Endodermal cell (in vitro differentiated cells): ENCODE measurements at regions not wholly inside any gene's neighbourhood (a gene's known extent, or its start where the extent isn't known, plus 50 kb on each side); places are given as distances from the start of the nearest gene placed in this dataset.

Experiments used
- DNase-seq: peaks from one replicate; pipeline ENCODE4 v3.0.0-alpha.2; 2017
- H3K27ac ChIP-seq: 2 replicates; pipeline ENCODE4 v1.5.1; 2013; ENCODE audit warnings: mild to moderate bottlenecking, low read depth, low read length, moderate library complexity
- H3K27me3 ChIP-seq: 2 replicates; pipeline ENCODE4 v1.6.1; 2013; ENCODE audit warnings: mild to moderate bottlenecking, low read length, moderate library complexity; ENCODE audit not compliant: insufficient read depth, control insufficient read depth, poor library complexity, severe bottlenecking
- H3K36me3 ChIP-seq: 2 replicates; pipeline ENCODE4 v1.7.0; 2013; ENCODE audit warnings: mild to moderate bottlenecking, low read length, moderate library complexity; ENCODE audit not compliant: control insufficient read depth, insufficient read depth
- H3K4me1 ChIP-seq: one replicate; pipeline ENCODE4 v1.7.0; 2013; ENCODE audit warnings: low read length; ENCODE audit not compliant: control insufficient read depth, insufficient read depth
- H3K4me3 ChIP-seq: 2 replicates; pipeline ENCODE4 v1.5.1; 2013; ENCODE audit warnings: mild to moderate bottlenecking, low read length, moderate library complexity
- H3K9ac ChIP-seq: 2 replicates; pipeline ENCODE4 v1.6.1; 2013; ENCODE audit warnings: mild to moderate bottlenecking, low read length, moderate library complexity; ENCODE audit not compliant: poor library complexity, severe bottlenecking; ENCODE audit errors: extremely low read depth
- H3K9me3 ChIP-seq: 2 replicates; pipeline ENCODE4 v1.6.1; 2013; ENCODE audit warnings: mild to moderate bottlenecking, low read length, moderate library complexity; ENCODE audit not compliant: control insufficient read depth
- H3K27ac Mint-ChIP-seq: 2 replicates; pipeline ENCODE4 v1.8.0; 2020; ENCODE audit warnings: mixed read lengths
- H3K27me3 Mint-ChIP-seq: 2 replicates; pipeline ENCODE4 v1.8.0; 2021; ENCODE audit warnings: mild to moderate bottlenecking, mixed read lengths; ENCODE audit not compliant: insufficient read depth
- H3K36me3 Mint-ChIP-seq: 2 replicates; pipeline ENCODE4 v1.8.0; 2020; ENCODE audit warnings: low read depth, mixed read lengths
- H3K4me1 Mint-ChIP-seq: 2 replicates; pipeline ENCODE4 v1.8.0; 2020; ENCODE audit warnings: mixed read lengths
- H3K4me3 Mint-ChIP-seq: 2 replicates; pipeline ENCODE4 v1.8.0; 2020; ENCODE audit warnings: mild to moderate bottlenecking, moderate library complexity, mixed read lengths
- H3K9me3 Mint-ChIP-seq: 2 replicates; pipeline ENCODE4 v1.8.0; 2020; ENCODE audit warnings: mild to moderate bottlenecking, mixed read lengths
- CTCF ChIP-seq: fragments of 200-600 bp; sonication (generic); conservative IDR thresholded peaks from 2 replicates; pipeline ENCODE4 v1.5.0; 2021; ENCODE audit warnings: antibody characterized with exemption, mild to moderate bottlenecking
- WGBS, 2 experiments: methylation state at CpG; one replicate each; pipeline versions ENCODE4 v1.1.5 to v1.1.7; 2013; ENCODE audit warnings: missing lambda C conversion rate in 2 of 2, mixed read lengths in 1 of 2; ENCODE audit not compliant: insufficient coverage in 1 of 2, insufficient read length in 1 of 2; 5-methylcytosine and 5-hydroxymethylcytosine counted together

- DNase-seq = no peak
- Histone ChIP-seq H3K27me3 (no peaks in the 10 kb centered on the region), H3K9me3 (peaks cover 8% of the 10 kb centered on the region), H3K9ac (no peak overlapping the region), H3K4me3 (no peak overlapping the region), H3K36me3 (no peaks in the 10 kb centered on the region), H3K27ac (no peak overlapping the region), H3K4me1 (no peaks in the 10 kb centered on the region)
- H3K4me3 Mint-ChIP-seq = no peak overlapping the region
- no peak overlapping the region for H3K27ac Mint-ChIP-seq
- H3K27me3 Mint-ChIP-seq = no peaks in the 10 kb centered on the region
- peaks cover 52% of the 10 kb centered on the region for H3K9me3 Mint-ChIP-seq
- no peak for TF ChIP-seq CTCF
- WGBS, 2 experiments = 100% methylated on average over 2 of the region's 2 CpGs; no CpG with 5 or more reads in 1 of the 2 experiments
- H3K36me3 Mint-ChIP-seq = no peaks in the 10 kb centered on the region
- no peaks in the 10 kb centered on the region for H3K4me1 Mint-ChIP-seq
Measured at GRCh38 chrX:13387666-13388494, 68.0 kb upstream of the ATXN3L start.

GRCh38 chrX:13386636-13387035, 66.8 kb upstream of the ATXN3L start:
- no peaks in the 10 kb centered on the region for H3K4me1 Mint-ChIP-seq
- H3K4me3 ChIP-seq = no peak overlapping the region
- H3K9me3 ChIP-seq = peaks cover 8% of the 10 kb centered on the region
- H3K9me3 Mint-ChIP-seq = peaks cover 59% of the 10 kb centered on the region
- no peak overlapping the region for H3K9ac ChIP-seq
- no peak for DNase-seq
- H3K4me1 ChIP-seq = no peaks in the 10 kb centered on the region
- no peak for TF ChIP-seq CTCF
- H3K27me3 ChIP-seq = no peaks in the 10 kb centered on the region
- H3K27me3 Mint-ChIP-seq = no peaks in the 10 kb centered on the region
- H3K27ac Mint-ChIP-seq = no peak overlapping the region
- no peaks in the 10 kb centered on the region for H3K36me3 Mint-ChIP-seq
- peak overlapping the region; percentile 34 for H3K27ac ChIP-seq
- no peak overlapping the region for H3K4me3 Mint-ChIP-seq
- H3K36me3 ChIP-seq = no peaks in the 10 kb centered on the region

- Mint-ChIP-seq H3K4me1 (no peaks in the 10 kb centered on the region), H3K9me3 (peaks cover 59% of the 10 kb centered on the region), H3K27ac (no peak overlapping the region), H3K27me3 (no peaks in the 10 kb centered on the region), H3K36me3 (no peaks in the 10 kb centered on the region), H3K4me3 (no peak overlapping the region)
- no peak for DNase-seq
- Histone ChIP-seq H3K36me3 (no peaks in the 10 kb centered on the region), H3K27me3 (no peaks in the 10 kb centered on the region), H3K4me3 (no peak overlapping the region), H3K4me1 (no peaks in the 10 kb centered on the region), H3K9ac (no peak overlapping the region), H3K27ac (no peak overlapping the region), H3K9me3 (peaks cover 7% of the 10 kb centered on the region)
- no peak for TF ChIP-seq CTCF
- 90% methylated on average over 3 of the region's 3 CpGs; no CpG with 5 or more reads in 1 of the 2 experiments for WGBS, 2 experiments
Measured at GRCh38 chrX:13386092-13386491, 66.2 kb upstream of the ATXN3L start.
